Adrenal gland (tissue), 9 donors: ENCODE measurements at regions not wholly inside any gene's neighbourhood (a gene's known extent, or its start where the extent isn't known, plus 50 kb on each side); places are given as distances from the start of the nearest gene placed in this dataset.
"Not testable (repeated sequence)": the region's sequence is repeated elsewhere in the genome, so short reads cannot be mapped to it uniquely, and the experiment has no call there.

ENCODE experiments used
- DNase-seq, 7 donors: peaks; one replicate each; pipeline ENCODE4 v3.0.0-alpha.2; 2019 to 2020
- H3K27ac ChIP-seq, 5 donors: fragments of 200-600 bp; sonication (generic) in 4 of 5; 1 replicate in 3 of 5; 2 replicates in 2 of 5; pipeline versions ENCODE4 v1.5.1 to v1.8.0; 2016 to 2020; ENCODE audit warnings: mild to moderate bottlenecking in 1 of 5
- H3K27me3 ChIP-seq: fragments of 200-600 bp; 2 replicates; pipeline ENCODE4 v1.8.0; 2021
- H3K36me3 ChIP-seq, 2 donors: fragments of 200-600 bp; replicated peaks in 1 of 2; 1 replicate in 1 of 2; 2 replicates in 1 of 2; pipeline versions ENCODE4 v1.5.1 to v1.8.0; 2018 to 2022
- H3K4me1 ChIP-seq, 2 donors: fragments of 200-600 bp; replicated peaks in 1 of 2; 1 replicate in 1 of 2; 2 replicates in 1 of 2; pipeline versions ENCODE4 v1.5.1 to v1.8.0; 2018 to 2021
- H3K4me3 ChIP-seq, 4 donors: fragments of 200-600 bp; sonication (generic) in 3 of 4; one replicate each; pipeline ENCODE4 v1.5.1; 2016 to 2018
- H3K9me3 ChIP-seq, 3 donors: fragments of 200-600 bp; sonication (generic) in 1 of 3; replicated peaks in 1 of 3; 1 replicate in 2 of 3; 2 replicates in 1 of 3; pipeline versions ENCODE4 v1.5.1 to v1.8.0; 2016 to 2021
- POLR2A ChIP-seq, 2 donors: fragments of 450-650 bp; IDR thresholded peaks; one replicate each; pipeline ENCODE4 v1.6.1; 2017; ENCODE audit warnings: antibody characterized with exemption in 2 of 2, mild to moderate bottlenecking in 2 of 2, moderate library complexity in 1 of 2
- WGBS, 4 donors: extraction: QIAGEN DNeasy Blood & Tissue Kit in 2 of 4; methylation state at CpG; one replicate each; pipeline versions ENCODE4 v1.1.5 to v1.1.7; 2013 to 2017; 5-methylcytosine and 5-hydroxymethylcytosine counted together
- intact Hi-C, 2 donors: fragments of 100-400 bp; cut with DNase I; formaldehyde crosslinking; loops; one replicate each; pipeline versions ENCODE4 v1.14.1 to v1.15.0; 2022 to 2023
- TF ChIP-seq, protein P1 (sequence below), 6 experiments: fragments of 450-650 bp in 4 of 6; fragments of 200-600 bp in 2 of 6; sonication (generic) in 1 of 6; IDR thresholded peaks; 1 replicate in 5 of 6; 2 replicates in 1 of 6; pipeline versions ENCODE4 v1.5.1 to v1.8.0; 2016 to 2021; ENCODE audit warnings: antibody characterized with exemption in 6 of 6, mild to moderate bottlenecking in 2 of 6, moderate library complexity in 1 of 6
- donor health status: healthy with polysubstance abuse.
- donor health status: Bipolar disorder and iron deficiency.
- donor health status: DM: yes; HTN: yes; CAD: no.
- donor health status: DM: no; HTN: no; CAD: no.
- donor health status: DM: no; HTN: no; CAD: no.

DNA sequence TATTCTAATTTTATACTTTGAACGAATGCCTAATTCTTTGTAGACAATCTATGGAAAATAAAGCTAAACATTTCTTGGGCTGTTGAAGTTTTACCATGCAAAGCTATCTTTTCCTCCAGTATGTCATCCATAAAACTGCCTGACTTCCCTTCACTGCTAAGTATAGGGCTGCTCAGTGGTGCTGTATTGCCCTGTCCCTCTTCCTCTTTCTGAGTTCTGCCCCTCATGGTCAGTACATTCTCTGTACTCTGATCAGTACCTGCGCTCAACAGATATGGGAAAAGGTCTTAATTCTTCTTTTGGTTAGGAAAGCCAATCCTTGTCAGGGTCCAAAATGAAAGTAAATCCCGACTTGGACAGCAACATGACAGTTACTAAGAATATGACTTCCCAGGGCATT lies 321.9 kb downstream of the RAD51AP2 start:
- 73 to 83% (median 74%) methylated on average over 3 of the region's 3 CpGs for WGBS, 4 donors
- no peak overlapping the region for H3K27ac ChIP-seq
- no peaks in the 10 kb centered on the region for H3K9me3 ChIP-seq
- no peak overlapping the region for H3K4me3 ChIP-seq
- H3K27me3 ChIP-seq: no peaks in the 10 kb centered on the region
- no peak for DNase-seq
- intact Hi-C loops: no loop called here
- no peaks in the 10 kb centered on the region for H3K4me1 ChIP-seq
- H3K36me3 ChIP-seq: no peaks in the 10 kb centered on the region
- TF ChIP-seq, protein P1, sequence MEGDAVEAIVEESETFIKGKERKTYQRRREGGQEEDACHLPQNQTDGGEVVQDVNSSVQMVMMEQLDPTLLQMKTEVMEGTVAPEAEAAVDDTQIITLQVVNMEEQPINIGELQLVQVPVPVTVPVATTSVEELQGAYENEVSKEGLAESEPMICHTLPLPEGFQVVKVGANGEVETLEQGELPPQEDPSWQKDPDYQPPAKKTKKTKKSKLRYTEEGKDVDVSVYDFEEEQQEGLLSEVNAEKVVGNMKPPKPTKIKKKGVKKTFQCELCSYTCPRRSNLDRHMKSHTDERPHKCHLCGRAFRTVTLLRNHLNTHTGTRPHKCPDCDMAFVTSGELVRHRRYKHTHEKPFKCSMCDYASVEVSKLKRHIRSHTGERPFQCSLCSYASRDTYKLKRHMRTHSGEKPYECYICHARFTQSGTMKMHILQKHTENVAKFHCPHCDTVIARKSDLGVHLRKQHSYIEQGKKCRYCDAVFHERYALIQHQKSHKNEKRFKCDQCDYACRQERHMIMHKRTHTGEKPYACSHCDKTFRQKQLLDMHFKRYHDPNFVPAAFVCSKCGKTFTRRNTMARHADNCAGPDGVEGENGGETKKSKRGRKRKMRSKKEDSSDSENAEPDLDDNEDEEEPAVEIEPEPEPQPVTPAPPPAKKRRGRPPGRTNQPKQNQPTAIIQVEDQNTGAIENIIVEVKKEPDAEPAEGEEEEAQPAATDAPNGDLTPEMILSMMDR (IDR thresholded peaks at IDR 0.05): no peak
- TF ChIP-seq POLR2A (IDR thresholded peaks at IDR 0.05): no peak

DNA sequence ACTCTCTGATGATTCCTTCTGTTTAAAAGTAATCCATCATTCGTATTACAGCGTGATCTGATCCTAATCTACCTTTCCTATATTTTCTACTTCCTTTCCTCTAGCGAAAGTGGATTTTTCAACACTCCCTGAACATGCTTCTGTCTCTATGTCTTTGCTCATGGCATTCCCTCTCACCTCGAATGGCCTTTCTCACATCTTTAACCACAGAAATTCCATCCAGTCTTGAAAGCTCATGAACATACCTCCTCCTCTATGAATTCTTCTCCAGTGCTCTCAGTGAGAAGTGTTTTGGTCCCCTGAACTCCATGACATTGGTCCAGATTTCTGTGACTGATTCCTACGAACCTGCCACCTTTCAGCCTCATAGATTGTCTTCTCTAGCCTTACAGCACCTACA lies 323.2 kb downstream of the RAD51AP2 start:
- DNase-seq: no peak
- Histone ChIP-seq H3K27ac (no peak overlapping the region), H3K27me3 (no peaks in the 10 kb centered on the region), H3K36me3 (no peaks in the 10 kb centered on the region), H3K4me3 (no peak overlapping the region), H3K9me3 (no peaks in the 10 kb centered on the region), H3K4me1 (no peaks in the 10 kb centered on the region)
- intact Hi-C loops: no loop called here
- TF ChIP-seq POLR2A (IDR thresholded peaks at IDR 0.05): no peak
- TF ChIP-seq, protein P1 (IDR thresholded peaks at IDR 0.05): no peak
- WGBS, 4 donors: 74 to 83% (median 79%) methylated on average over 5 of the region's 5 CpGs

DNA sequence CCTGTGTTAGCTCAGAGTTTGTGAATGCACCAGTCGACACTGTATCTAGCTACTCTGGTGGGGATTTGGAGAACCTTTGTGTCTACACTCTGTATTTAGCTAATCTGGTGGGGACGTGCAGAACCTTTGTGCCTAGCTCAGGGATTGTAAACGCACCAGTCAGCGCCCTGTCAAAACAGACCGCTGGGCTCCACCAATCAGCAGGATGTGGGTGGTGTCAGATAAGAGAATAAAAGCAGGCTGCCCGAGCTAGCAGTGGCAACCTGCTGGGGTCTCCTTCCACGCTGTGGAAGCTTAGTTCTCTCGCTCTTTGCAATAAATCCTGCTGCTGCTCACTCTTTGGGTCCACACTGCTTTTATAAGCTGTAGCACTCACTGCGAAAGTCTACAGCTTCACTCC lies 324.2 kb downstream of the RAD51AP2 start:
- WGBS, 4 donors: 79 to 88% (median 86%) methylated on average over 9 of the region's 9 CpGs
- Histone ChIP-seq H3K4me1 (no peaks in the 10 kb centered on the region), H3K27ac (no peak overlapping the region), H3K9me3 (no peaks in the 10 kb centered on the region), H3K36me3 (no peaks in the 10 kb centered on the region), H3K27me3 (no peaks in the 10 kb centered on the region), H3K4me3 (no peak overlapping the region)
- no peak for TF ChIP-seq POLR2A (IDR thresholded peaks at IDR 0.05)
- TF ChIP-seq, protein P1 (IDR thresholded peaks at IDR 0.05): no peak
- intact Hi-C loops: no loop called here
- DNase-seq: no peak

DNA sequence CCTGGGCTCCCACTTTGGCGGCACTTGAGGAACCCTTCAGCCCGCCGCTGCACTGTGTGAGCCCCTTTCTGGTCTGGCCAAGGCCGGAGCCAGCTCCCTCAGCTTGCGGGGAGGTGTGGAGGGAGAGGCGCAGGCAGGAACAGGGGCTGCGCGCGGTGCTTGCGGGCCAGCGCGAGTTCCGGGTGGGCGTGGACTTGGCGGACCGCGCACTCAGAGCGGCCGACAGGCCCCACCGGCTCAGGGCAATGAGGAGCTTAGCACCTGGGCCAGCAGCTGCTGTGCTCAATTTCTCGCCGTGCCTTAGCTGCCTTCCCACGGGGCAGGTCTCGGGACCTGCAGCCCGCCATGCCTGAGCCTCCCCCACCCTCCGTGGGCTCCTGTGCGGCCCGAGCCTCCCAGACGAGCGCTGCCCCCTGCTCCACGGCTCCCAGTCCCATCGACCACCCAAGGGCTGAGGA lies 324.8 kb downstream of the RAD51AP2 start:
- H3K4me1 ChIP-seq, H3K9me3 ChIP-seq, H3K27ac ChIP-seq, H3K4me3 ChIP-seq, intact Hi-C loops, H3K27me3 ChIP-seq, H3K36me3 ChIP-seq, DNase-seq: not testable (repeated sequence)
- 89 to 95% (median 92%) methylated on average over 5 to 32 of the region's 32 CpGs for WGBS, 4 donors

DNA sequence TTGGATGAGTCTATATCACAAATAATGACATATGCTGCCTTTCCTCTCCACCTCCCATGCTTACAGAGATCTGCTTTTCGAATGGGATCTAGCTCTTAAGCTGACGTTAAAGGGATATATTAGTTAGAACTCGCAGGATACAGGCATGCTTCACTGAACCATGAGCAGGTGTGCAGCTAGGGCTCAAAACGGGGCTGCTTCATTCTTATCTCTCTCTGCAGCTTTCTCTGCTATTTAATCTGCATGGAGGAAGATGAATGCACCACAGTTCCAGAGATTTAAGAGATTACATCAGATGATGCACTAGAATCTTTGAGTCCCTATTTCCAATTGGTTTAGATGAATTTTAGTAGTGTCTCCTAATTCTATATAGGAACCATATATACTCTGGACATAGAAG lies 327.0 kb downstream of the RAD51AP2 start:
- Histone ChIP-seq H3K36me3 (no peaks in the 10 kb centered on the region), H3K4me1 (no peaks in the 10 kb centered on the region), H3K27me3 (no peaks in the 10 kb centered on the region), H3K27ac (no peak overlapping the region), H3K9me3 (no peaks in the 10 kb centered on the region), H3K4me3 (no peak overlapping the region)
- TF ChIP-seq, protein P1 (IDR thresholded peaks at IDR 0.05): no peak
- TF ChIP-seq POLR2A (IDR thresholded peaks at IDR 0.05): no peak
- DNase-seq: no peak
- intact Hi-C loops: no loop called here
- WGBS, 4 donors: 49 to 64% (median 60%) methylated on average over 4 of the region's 4 CpGs
